ENCODE measurements at regions not wholly inside any gene's neighbourhood (a gene's known extent, or its start where the extent isn't known, plus 50 kb on each side); places are given as distances from the start of the nearest gene placed in this dataset.

DNA sequence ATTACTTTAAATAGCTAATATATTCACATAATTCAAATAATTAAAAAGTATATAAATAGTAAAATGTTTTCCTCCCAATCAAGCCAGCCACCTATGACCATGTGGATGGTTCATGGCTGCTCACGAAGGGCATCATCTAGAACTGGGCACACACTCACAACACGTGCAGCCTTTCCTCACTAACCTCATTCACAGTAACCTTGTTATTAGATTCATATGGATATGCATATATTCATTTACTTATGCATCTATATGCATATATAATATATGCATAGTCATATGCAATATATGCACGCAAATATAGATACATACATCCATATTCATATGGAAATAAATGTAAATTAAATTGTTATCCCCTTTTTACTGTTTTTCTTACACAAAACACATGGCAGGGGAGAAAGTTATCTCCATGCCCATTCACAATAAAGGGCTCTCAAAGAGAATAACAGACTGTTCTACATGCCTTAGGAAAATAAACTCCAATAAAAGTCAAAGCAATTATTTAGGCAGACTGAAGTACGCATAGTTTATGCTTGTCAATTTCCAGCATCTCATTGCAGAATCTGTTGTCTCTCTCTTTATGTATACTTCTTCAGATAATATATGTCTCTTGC is 163.9 kb upstream of the ADGRL3 start:
- Histone ChIP-seq H3K9me3 (replicated peaks in 1 of 3) (no peaks in the 10 kb centered on the region), H3K36me3 (replicated peaks in 1 of 2) (no peaks in the 10 kb centered on the region), H3K4me1 (replicated peaks in 1 of 2) (no peaks in the 10 kb centered on the region), H3K27me3 (no peaks in the 10 kb centered on the region), H3K4me3 (no peak overlapping the region), H3K27ac (no peak overlapping the region)
- no peak for DNase-seq
- intact Hi-C loops (cut with DNase I): no loop called here
- TF ChIP-seq POLR2A (IDR thresholded peaks at IDR 0.05) (no peak), CTCF (IDR thresholded peaks at IDR 0.05) (no peak)
- 76 to 88% (median 84%) methylated on average over 4 of the region's 4 CpGs for WGBS, 4 donors

GRCh38 chr4:61041527-61041926 is 158.6 kb upstream of the ADGRL3 start:
- no peak for DNase-seq
- Histone ChIP-seq H3K36me3 (replicated peaks in 1 of 2) (no peaks in the 10 kb centered on the region), H3K27ac (no peak overlapping the region), H3K9me3 (replicated peaks in 1 of 3) (no peaks in the 10 kb centered on the region), H3K4me3 (no peak overlapping the region), H3K4me1 (replicated peaks in 1 of 2) (no peaks in the 10 kb centered on the region), H3K27me3 (no peaks in the 10 kb centered on the region)
- intact Hi-C loops (cut with DNase I): no loop called here
- WGBS, 4 donors: 78 to 88% (median 85%) methylated on average over 2 of the region's 2 CpGs
- TF ChIP-seq CTCF (IDR thresholded peaks at IDR 0.05): no peak
- TF ChIP-seq POLR2A (IDR thresholded peaks at IDR 0.05): no peak

DNA sequence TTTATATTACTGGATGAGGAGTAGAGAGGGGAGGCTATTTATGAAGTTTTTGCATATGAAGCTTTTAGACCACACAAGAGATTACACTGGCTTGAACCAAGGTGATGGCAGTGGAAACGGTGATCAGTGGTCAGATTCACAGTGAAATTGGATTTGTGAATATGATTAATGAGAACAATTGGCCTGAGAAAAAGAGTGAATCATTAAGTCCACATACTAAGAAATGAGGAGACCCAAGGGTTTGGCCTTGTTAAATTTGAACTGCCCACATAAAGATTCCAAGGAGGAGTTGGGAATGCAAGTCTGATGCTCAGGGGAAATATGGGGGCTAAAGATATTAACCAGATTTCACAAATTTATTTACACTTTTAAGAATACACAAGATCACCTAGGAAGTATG is 155.3 kb upstream of the ADGRL3 start:
- DNase-seq: no peak
- Histone ChIP-seq H3K27me3 (no peaks in the 10 kb centered on the region), H3K4me1 (replicated peaks in 1 of 2) (no peaks in the 10 kb centered on the region), H3K36me3 (replicated peaks in 1 of 2) (no peaks in the 10 kb centered on the region), H3K27ac (no peak overlapping the region), H3K4me3 (no peak overlapping the region), H3K9me3 (replicated peaks in 1 of 3) (no peaks in the 10 kb centered on the region)
- intact Hi-C loops (cut with DNase I): no loop called here
- TF ChIP-seq POLR2A (IDR thresholded peaks at IDR 0.05): no peak
- no peak for TF ChIP-seq CTCF (IDR thresholded peaks at IDR 0.05)
- WGBS, 4 donors: 86 to 90% (median 88%) methylated on average over 1 of the region's 1 CpG

- intact Hi-C loops (cut with DNase I): no loop called here
- TF ChIP-seq POLR2A (IDR thresholded peaks at IDR 0.05): no peak
- no peak for TF ChIP-seq CTCF (IDR thresholded peaks at IDR 0.05)
- Histone ChIP-seq H3K4me3 (no peak overlapping the region), H3K4me1 (replicated peaks in 1 of 2) (no peaks in the 10 kb centered on the region), H3K36me3 (replicated peaks in 1 of 2) (no peaks in the 10 kb centered on the region), H3K27ac (no peak overlapping the region), H3K9me3 (replicated peaks in 1 of 3) (no peaks in the 10 kb centered on the region), H3K27me3 (no peaks in the 10 kb centered on the region)
- no peak for DNase-seq
These were observed 151.1 kb upstream of the ADGRL3 start for GRCh38 chr4:61049018-61049417.
